BLaER1 treated with 17β-estradiol and CSF1 and Interleukin-3, amounts not matched to agents 10 nM and 100 nM (cell line): ENCODE measurements at regions not wholly inside any gene's neighbourhood (a gene's known extent, or its start where the extent isn't known, plus 50 kb on each side); places are given as distances from the start of the nearest gene placed in this dataset.

Source experiments
- H3K27ac ChIP-seq, 11 experiments: shearing (Covaris generic); formaldehyde crosslinking; 2 replicates each; pipeline ENCODE4 v1.8.1; 2022
- H3K27me3 ChIP-seq, 11 experiments: shearing (Covaris generic); formaldehyde crosslinking; 2 replicates each; pipeline ENCODE4 v1.8.1; 2022
- H3K36me3 ChIP-seq, 11 experiments: shearing (Covaris generic); formaldehyde crosslinking; 2 replicates each; pipeline ENCODE4 v1.8.1; 2022
- H3K4me1 ChIP-seq, 10 experiments: shearing (Covaris generic); formaldehyde crosslinking; 2 replicates each; pipeline ENCODE4 v1.8.1; 2022
- H3K4me2 ChIP-seq, 11 experiments: shearing (Covaris generic); formaldehyde crosslinking; 2 replicates each; pipeline ENCODE4 v1.8.1; 2022
- H3K4me3 ChIP-seq, 10 experiments: shearing (Covaris generic); formaldehyde crosslinking; 2 replicates each; pipeline ENCODE4 v1.8.1; 2022
- H3K9ac ChIP-seq, 11 experiments: shearing (Covaris generic); formaldehyde crosslinking; 2 replicates each; pipeline ENCODE4 v1.8.1; 2022
- H3K9me3 ChIP-seq, 11 experiments: shearing (Covaris generic); formaldehyde crosslinking; replicated peaks in 1 of 11; 2 replicates each; pipeline ENCODE4 v1.8.1; 2022
- H4K20me1 ChIP-seq, 11 experiments: shearing (Covaris generic); formaldehyde crosslinking; 2 replicates each; pipeline ENCODE4 v1.8.1; 2022
- Cebpa-rat ChIP-seq, 11 experiments: shearing (Covaris generic); IDR thresholded peaks; 2 replicates each; pipeline ENCODE4 v1.8.1; 2022

DNA sequence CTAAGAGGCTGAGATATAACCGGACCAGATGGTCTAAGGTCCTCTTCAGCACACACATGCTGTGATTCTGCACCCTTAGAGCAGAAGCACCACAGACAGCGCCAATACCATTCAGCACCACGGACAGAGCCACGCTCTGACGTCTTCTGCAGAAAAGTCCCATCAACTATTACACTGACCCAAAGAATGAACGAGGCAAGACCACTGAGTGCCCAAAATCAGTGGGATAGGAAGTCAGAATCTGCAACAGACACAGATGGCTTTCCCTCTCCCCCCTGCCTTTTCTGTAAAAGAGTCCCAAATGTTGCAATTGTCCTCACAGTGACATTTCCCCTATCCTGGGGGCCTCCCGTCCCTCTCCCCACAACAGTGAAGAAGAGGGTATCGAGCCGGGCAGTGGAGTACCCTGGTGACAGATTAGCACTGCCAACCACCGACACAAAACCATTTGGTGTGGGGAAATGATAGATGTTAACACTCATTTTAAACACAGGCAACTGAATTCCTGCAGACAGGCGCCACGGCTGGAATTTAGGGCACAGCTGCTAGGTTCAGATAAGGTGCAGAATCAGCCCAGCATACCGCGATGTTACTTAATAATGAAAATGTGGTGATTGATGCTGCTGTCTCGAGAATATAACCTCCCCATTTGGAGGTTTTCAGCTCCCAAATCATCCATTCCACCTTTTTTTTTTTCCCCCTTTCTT, 66.6 kb upstream of the CTNNBL1 start:
- Histone ChIP-seq H4K20me1 (no peaks in the 10 kb centered on the region; a peak in 2 of 22 replicates), H3K27me3 (peaks cover 0 to 6% (median 0%) of the 10 kb centered on the region in 11 experiments; a peak in 2 of 22 replicates), H3K36me3 (no peaks in the 10 kb centered on the region), H3K4me3 (no peak overlapping the region), H3K9me3 (no peaks in the 10 kb centered on the region), H3K27ac (no peak overlapping the region), H3K9ac (no peak overlapping the region), H3K4me1 (no peaks in the 10 kb centered on the region), H3K4me2 (no peak overlapping the region)
- TF ChIP-seq Cebpa-rat (IDR thresholded peaks at IDR 0.05) = no peak

- Histone ChIP-seq H3K4me1 (no peaks in the 10 kb centered on the region), H3K36me3 (no peaks in the 10 kb centered on the region), H3K27ac (no peak overlapping the region), H3K9me3 (no peaks in the 10 kb centered on the region), H3K4me2 (no peak overlapping the region), H3K27me3 (peaks cover 0 to 6% (median 0%) of the 10 kb centered on the region in 11 experiments; a peak in 2 of 22 replicates), H4K20me1 (no peaks in the 10 kb centered on the region; a peak in 3 of 22 replicates), H3K9ac (no peak overlapping the region), H3K4me3 (no peak overlapping the region)
- no peak for TF ChIP-seq Cebpa-rat (IDR thresholded peaks at IDR 0.05)
Observed at GRCh38 chr20:37624963-37625362, 68.9 kb upstream of the CTNNBL1 start.

DNA sequence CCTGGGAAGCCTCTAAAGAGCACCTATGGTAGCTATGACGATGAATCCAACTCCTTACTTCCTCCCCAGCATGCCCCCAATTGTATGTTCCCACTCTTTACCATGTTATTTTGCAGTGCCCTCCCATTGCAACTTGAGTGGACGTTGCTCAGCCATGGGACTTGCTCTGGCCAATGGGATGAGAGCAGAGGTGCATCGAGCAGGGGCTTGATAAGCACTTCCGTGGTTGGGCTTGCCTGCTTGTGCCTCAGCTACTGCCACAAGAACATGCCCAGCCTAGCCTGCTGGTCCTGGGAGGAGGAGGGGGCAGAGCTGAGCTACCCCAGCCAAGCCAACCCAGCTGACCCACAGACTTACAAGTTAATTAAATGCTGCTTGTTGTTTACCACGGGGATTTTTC, 71.1 kb upstream of the CTNNBL1 start:
- no peaks in the 10 kb centered on the region for H3K27me3 ChIP-seq
- H4K20me1 ChIP-seq = no peaks in the 10 kb centered on the region; a peak in 2 of 22 replicates
- no peak for TF ChIP-seq Cebpa-rat (IDR thresholded peaks at IDR 0.05)
- no peak overlapping the region for H3K4me3 ChIP-seq
- no peak overlapping the region for H3K27ac ChIP-seq
- H3K9me3 ChIP-seq = no peaks in the 10 kb centered on the region
- H3K4me1 ChIP-seq = no peaks in the 10 kb centered on the region
- no peak overlapping the region for H3K4me2 ChIP-seq
- no peak overlapping the region for H3K9ac ChIP-seq
- no peaks in the 10 kb centered on the region for H3K36me3 ChIP-seq

GRCh38 chr20:37619496-37619895, 74.3 kb upstream of the CTNNBL1 start:
- Histone ChIP-seq H3K27ac (no peak overlapping the region), H3K4me3 (no peak overlapping the region), H3K27me3 (no peaks in the 10 kb centered on the region), H3K4me2 (no peak overlapping the region), H4K20me1 (no peaks in the 10 kb centered on the region; a peak in 2 of 22 replicates), H3K9ac (no peak overlapping the region), H3K9me3 (no peaks in the 10 kb centered on the region), H3K4me1 (no peaks in the 10 kb centered on the region), H3K36me3 (no peaks in the 10 kb centered on the region)
- TF ChIP-seq Cebpa-rat (IDR thresholded peaks at IDR 0.05) = no peak

DNA sequence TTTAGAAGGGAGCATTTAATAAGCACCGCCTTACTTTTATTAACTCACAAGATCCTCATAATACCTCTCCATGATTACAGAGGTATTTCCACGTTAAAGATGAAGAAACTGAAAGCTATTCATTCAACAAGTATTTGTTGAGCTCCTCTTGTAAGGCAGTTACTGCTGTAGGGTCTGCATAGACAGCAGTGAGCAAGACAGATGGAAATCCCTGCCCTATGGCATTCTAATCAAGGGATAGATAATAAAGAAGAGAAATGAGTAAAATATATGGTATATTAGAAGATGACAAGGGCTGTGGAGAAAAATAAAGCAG, 77.8 kb upstream of the CTNNBL1 start:
- H3K36me3 ChIP-seq = no peaks in the 10 kb centered on the region
- H4K20me1 ChIP-seq = no peaks in the 10 kb centered on the region; a peak in 1 of 22 replicates
- H3K27me3 ChIP-seq = no peaks in the 10 kb centered on the region
- H3K4me3 ChIP-seq = no peak overlapping the region
- no peaks in the 10 kb centered on the region for H3K4me1 ChIP-seq
- no peaks in the 10 kb centered on the region for H3K9me3 ChIP-seq
- no peak overlapping the region for H3K27ac ChIP-seq
- no peak for TF ChIP-seq Cebpa-rat (IDR thresholded peaks at IDR 0.05)
- no peak overlapping the region for H3K4me2 ChIP-seq
- H3K9ac ChIP-seq = no peak overlapping the region

- H3K9me3 ChIP-seq = no peaks in the 10 kb centered on the region
- no peaks in the 10 kb centered on the region for H3K27me3 ChIP-seq
- H4K20me1 ChIP-seq = no peaks in the 10 kb centered on the region; a peak in 1 of 22 replicates
- no peak overlapping the region for H3K27ac ChIP-seq
- H3K4me2 ChIP-seq = no peak overlapping the region
- H3K36me3 ChIP-seq = no peaks in the 10 kb centered on the region
- no peak for TF ChIP-seq Cebpa-rat (IDR thresholded peaks at IDR 0.05)
- H3K4me3 ChIP-seq = no peak overlapping the region
- H3K4me1 ChIP-seq = no peaks in the 10 kb centered on the region
- H3K9ac ChIP-seq = no peak overlapping the region
Observed at GRCh38 chr20:37615340-37616109, 78.3 kb upstream of the CTNNBL1 start.

GRCh38 chr20:37611852-37612251, 82.0 kb upstream of the CTNNBL1 start:
- Histone ChIP-seq H3K4me3 (no peak overlapping the region), H3K27me3 (no peaks in the 10 kb centered on the region), H4K20me1 (no peaks in the 10 kb centered on the region), H3K36me3 (no peaks in the 10 kb centered on the region), H3K4me2 (no peak overlapping the region), H3K4me1 (no peaks in the 10 kb centered on the region), H3K27ac (no peak overlapping the region), H3K9ac (no peak overlapping the region), H3K9me3 (no peaks in the 10 kb centered on the region)
- TF ChIP-seq Cebpa-rat (IDR thresholded peaks at IDR 0.05) = no peak

GRCh38 chr20:37611346-37611745, 82.5 kb upstream of the CTNNBL1 start:
- Histone ChIP-seq H3K4me3 (no peak overlapping the region), H3K27me3 (no peaks in the 10 kb centered on the region), H3K4me2 (no peak overlapping the region), H3K9ac (no peak overlapping the region), H3K4me1 (no peaks in the 10 kb centered on the region), H3K36me3 (no peaks in the 10 kb centered on the region), H4K20me1 (no peaks in the 10 kb centered on the region), H3K9me3 (no peaks in the 10 kb centered on the region), H3K27ac (no peak overlapping the region)
- no peak for TF ChIP-seq Cebpa-rat (IDR thresholded peaks at IDR 0.05)

DNA sequence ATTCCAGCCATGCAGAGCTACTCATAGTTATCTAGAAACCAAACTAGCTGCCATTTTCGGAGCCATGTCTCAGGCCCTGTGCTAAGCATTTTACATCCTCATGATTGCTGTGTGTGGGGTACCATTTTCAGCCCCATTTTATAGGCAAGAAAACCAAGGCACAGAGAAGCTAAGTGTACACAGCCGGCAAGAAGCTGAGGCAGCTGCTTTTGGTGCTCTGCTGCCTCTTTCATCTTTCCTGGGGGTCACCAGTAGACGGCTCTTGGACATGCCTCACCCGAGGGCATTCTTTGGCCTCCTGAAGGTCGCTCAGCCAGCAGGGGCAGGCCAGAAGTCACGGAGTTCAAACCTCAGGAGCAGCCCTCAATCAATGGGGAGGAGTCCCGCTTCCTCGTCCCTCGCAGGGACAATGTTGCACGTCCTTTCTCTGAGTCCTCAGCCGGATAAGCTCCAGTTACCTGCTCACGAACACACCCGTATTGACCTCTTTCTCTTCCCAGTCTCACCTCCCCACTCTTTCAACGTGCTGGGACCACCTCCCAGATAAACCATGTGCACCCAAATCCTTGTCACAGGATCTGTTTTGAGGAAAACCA, 82.6 kb upstream of the BLCAP start:
- H3K4me3 ChIP-seq = no peak overlapping the region
- no peaks in the 10 kb centered on the region for H3K36me3 ChIP-seq
- no peak overlapping the region for H3K9ac ChIP-seq
- no peak for TF ChIP-seq Cebpa-rat (IDR thresholded peaks at IDR 0.05)
- H3K27ac ChIP-seq = no peak overlapping the region
- H3K4me2 ChIP-seq = no peak overlapping the region
- H3K4me1 ChIP-seq = no peaks in the 10 kb centered on the region
- no peaks in the 10 kb centered on the region for H4K20me1 ChIP-seq
- H3K9me3 ChIP-seq = no peaks in the 10 kb centered on the region
- no peaks in the 10 kb centered on the region for H3K27me3 ChIP-seq
